Stimulated activated naive CD4-positive, alpha-beta T cell (primary cell): ENCODE measurements at regions not wholly inside any gene's neighbourhood (a gene's known extent, or its start where the extent isn't known, plus 50 kb on each side); places are given as distances from the start of the nearest gene placed in this dataset.

Source experiments
- DNase-seq, 6 experiments: peaks; one replicate each; lab custom pipeline; 2025; lab: John Stamatoyannopoulos, UW

DNA sequence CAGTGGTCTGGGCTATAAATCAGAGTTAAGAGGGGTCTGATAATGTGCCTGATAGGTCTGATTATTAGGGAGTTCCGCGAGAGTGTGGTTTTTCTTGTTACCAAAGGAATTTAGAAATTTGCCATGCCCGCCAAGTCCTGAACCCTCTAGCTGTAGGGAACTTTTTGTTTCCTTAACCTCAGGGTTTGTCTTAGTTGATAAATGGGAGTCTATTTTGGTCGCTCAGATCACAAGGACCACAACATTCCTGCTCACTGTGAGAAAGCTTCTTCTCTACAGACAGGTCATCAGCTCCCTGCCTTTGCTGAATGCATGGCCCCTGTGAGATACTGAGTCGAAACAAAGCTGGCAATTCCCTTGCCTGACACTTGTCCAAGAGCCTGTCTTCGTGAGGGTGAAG, 497.8 kb downstream of the HS3ST4 start:
- no peak for DNase-seq

GRCh38 chr16:26194526-26194925, 502.8 kb downstream of the HS3ST4 start:
- DNase-seq = no peak

GRCh38 chr16:26195225-26195624, 503.5 kb downstream of the HS3ST4 start:
- no peak for DNase-seq

DNA sequence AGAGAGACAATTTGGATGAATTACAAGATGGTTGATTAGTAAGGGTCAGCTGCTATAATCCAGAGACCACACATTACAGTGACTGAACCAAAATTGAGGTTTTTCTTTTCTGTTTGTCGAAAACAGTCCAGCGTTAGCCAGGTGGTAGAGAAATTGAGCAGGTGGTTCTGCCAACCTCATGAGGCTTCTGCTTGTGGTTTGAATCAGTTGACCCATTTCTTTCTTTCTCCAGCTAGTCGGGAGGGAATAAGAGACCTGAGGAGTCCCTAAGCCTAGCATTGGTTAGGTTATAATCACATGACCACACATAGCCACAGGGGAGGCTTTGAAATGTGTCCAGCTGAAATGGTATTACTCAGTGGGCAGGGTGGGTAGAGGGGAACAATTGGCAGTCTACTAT, 504.6 kb downstream of the HS3ST4 start:
- no peak for DNase-seq

DNA sequence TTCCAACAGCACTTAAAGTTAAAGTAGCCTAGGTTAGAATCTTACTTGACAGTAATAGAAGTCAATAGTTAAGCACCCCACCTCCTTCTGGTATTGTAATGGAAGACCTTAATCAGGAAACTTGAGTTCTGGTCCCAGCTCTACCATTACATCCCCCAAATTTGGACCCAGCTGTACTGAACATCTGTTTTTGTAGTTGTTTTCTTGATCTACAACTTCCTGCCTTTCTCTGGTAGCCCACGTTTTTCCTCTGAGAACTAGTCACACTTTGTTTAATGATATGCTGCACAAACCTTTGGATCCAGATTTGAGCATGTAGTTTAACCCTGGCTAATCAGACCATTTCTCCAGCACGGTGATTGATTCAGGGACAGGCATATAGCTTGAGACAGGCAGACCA, 505.0 kb downstream of the HS3ST4 start:
- DNase-seq = no peak

- no peak for DNase-seq
Observed at GRCh38 chr16:26197707-26198106, 505.9 kb downstream of the HS3ST4 start.

- DNase-seq = no peak
Observed at GRCh38 chr16:26198221-26198620, 506.5 kb downstream of the HS3ST4 start.

DNA sequence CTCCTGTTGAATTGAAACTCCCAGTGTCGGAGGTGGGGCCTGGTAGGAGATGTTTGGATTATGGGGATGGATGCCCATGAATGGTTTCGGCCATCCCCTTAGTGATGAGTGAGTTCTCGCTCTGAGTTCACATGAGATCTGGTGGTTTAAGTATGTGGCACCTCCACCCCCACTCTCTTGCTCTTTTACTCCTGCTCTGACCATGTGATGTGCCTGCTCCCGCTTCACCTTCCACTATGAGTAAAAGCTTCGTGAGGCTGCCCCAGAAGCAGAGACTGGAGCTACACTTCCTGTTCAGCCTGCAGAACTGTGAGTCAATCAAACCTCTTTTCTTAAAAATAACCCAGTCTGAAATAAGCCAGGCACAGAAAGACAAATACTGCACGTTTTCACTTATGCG, 512.4 kb downstream of the HS3ST4 start:
- DNase-seq = no peak

DNA sequence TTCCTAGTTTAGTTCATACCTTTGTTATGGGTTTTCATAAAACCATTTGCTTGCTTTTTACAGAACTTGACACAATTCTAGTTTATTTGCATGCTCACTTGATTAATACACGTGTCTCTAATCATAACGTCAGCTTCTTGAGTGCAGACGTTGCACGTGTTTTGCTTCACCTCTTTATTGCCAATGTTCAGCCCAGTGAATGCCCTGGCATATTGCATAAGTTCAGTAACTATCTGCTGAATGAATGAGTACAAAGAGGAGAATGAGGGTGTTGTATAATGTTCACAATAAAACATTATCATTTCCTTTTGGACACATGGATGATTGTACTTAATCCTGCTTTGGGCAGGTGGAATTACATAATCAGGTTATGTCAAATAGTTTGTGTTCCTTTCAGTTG, 519.8 kb downstream of the HS3ST4 start:
- DNase-seq = no peak

DNA sequence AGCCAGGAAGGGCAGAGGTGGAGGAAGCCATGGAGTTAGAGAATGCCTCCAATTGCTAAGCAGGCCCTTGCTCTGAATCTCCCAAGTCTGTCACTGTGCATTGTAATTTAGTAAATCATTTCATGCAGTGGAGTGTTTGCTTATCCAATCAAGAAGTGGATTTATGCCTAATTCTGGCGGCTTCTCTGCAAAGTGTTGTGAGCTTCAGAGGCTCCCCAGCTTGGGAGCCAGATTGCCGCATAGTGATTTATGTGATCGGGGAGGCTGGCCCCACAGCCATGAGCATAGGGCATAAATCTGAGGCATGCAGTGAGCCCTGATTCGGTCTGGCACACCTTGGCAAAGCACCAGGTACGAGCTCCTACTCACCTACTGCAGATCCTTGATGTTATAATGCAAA, 520.8 kb downstream of the HS3ST4 start:
- no peak for DNase-seq

DNA sequence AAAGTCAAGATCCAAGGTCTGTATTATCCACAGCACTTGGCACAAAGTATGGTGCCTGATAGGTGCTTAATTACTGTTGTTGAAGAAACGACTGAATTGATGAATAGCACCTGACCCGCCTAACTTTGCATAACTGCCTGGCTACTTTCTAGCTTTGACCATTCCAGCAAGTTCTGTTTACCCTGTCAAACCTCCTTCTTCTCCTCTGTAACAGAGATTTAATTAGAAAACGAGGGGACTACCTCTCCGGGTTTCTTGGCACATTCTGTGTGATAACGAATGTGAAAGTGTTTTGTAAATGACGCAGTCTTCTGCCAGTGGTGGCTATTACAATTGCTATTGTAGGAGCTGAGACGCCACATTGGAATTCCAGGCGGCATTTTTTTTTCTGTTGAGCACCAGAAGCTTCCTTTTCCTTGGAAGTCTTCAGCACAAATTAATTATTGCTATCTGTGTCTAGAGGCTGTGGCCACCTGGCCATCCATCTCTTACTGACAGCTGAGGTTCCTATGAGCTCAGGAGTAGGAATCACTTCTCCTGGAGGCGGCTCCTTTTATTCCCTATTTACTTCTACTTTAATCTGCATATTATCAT, 522.9 kb downstream of the HS3ST4 start:
- DNase-seq = no peak

DNA sequence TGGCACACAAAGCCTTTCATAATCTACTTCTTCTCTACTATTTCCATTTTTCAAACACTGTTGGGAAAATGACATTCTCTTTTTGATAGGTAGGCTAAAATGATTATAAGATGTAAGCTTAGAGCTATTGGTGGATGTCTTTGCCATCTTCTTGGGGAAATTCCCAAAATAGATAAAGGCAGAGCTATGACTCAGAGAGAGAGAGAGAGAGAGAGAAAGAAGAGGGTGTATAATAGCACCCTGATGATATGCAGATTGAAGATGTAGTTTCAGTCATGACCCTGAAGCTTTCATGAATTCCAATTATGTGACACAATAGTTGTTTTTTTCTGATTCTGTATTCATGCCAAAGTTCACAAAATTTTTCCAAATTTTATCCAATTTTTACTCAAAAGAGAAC, 529.1 kb downstream of the HS3ST4 start:
- DNase-seq = no peak

GRCh38 chr16:26231647-26232046, 539.9 kb downstream of the HS3ST4 start:
- DNase-seq = no peak

GRCh38 chr16:26240807-26241206, 549.0 kb downstream of the HS3ST4 start:
- DNase-seq = no peak

DNA sequence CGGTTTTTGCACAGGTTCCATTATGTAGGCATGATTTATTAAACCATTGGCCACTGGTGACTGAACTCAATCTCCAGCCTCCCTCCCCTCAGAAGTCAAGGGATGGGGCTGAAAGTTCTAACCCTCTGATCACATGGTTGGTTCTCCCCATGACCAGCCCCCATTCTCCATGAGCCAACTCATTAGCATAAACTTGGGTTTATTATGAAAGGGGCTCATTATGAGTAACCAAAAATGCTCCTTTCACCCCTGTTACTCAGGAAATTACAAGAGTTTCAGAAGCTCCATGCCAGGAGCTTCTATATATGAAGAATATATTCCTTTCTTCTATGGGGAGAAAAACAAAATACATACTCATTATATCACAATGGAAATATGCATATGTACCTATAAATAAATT, 555.3 kb downstream of the HS3ST4 start:
- no peak for DNase-seq

DNA sequence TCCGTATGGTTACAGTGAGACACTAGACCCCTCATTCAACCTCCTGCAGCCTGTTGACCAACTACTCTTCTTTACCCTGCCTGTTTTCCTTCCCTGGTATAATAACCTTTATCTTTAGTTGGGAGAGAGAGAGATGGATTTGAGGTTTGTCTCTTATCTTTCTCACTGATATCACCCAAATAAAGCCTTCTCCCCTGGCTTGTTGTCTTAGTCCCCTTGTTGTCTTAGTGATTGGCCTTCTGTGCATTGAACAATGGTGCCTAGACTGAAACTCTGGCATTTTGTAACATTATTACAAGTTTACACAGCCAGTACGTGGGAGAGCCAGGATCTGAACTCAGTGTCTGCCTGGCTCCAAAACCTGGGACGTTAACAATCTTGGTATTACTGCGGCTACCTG, 560.8 kb downstream of the HS3ST4 start:
- no peak for DNase-seq

DNA sequence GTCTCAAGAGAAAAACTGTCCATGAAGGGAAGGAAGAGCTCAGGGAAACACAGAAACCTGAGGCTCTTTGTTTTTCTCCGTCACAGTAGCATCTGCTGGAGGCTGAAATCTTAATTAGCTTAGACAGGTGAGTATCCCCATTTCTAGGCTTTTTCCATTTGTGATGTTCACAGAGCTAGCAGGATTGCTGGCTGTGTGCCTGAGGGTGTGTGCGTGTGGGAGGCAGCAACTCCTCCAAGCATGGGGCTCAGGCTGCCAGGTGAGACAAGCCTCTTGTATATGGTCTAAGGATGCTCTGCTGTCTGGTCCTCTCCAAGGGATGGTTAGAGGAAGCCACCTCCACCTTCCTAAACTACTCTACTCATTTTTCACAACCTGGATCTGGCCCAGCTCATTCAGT, 569.9 kb downstream of the HS3ST4 start:
- DNase-seq = no peak

DNA sequence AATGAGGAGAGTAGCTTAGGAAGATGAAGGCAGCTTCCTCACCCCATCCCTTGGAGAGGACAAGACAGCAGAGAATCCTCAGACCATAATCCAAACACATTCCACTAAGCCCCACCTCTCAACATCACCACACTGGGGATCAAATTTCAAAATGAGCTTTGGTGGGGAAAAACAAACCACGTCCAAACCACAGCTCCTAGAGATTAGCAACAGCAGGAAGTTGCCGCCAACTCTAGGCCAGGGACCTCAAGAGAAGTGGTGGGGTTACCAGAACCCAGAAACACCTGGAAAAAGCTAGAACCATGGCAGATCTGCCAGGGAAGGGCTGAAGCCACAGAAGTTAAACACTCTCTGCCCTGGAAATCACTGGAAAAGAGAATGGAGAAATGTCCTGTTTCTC, 571.6 kb downstream of the HS3ST4 start:
- no peak for DNase-seq

- no peak for DNase-seq
Observed at GRCh38 chr16:26267641-26268040, 575.9 kb downstream of the HS3ST4 start.

- DNase-seq = no peak
Observed at GRCh38 chr16:26269673-26270072, 577.9 kb downstream of the HS3ST4 start.

GRCh38 chr16:26273607-26274006, 581.8 kb downstream of the HS3ST4 start:
- no peak for DNase-seq

DNA sequence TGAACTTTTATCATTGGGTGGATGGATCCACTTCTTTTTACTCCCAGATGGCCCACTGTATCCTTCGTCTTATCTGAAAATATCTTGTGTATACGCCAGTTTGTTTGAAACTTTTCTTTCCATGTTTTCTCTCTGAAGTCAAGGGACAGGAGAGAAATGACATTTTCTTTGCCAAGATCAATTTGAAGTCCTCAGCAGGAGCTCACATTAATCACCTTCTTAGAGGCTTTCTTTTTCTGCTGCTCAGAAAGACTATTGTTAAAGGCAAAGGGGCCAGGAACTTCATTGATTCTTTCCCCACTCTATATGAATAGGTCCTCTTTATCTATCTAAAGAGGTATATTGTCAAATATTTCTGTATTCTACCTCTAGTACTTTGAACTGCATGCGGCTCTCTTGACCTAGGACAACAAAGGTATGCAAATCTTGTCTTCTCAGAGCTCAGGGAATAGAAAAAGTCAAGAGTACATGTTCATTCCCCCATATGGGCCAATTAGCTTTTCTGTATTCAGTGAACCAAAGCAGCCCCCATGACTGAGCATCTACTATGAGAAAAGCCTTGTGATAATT, 583.3 kb downstream of the HS3ST4 start:
- no peak for DNase-seq

DNA sequence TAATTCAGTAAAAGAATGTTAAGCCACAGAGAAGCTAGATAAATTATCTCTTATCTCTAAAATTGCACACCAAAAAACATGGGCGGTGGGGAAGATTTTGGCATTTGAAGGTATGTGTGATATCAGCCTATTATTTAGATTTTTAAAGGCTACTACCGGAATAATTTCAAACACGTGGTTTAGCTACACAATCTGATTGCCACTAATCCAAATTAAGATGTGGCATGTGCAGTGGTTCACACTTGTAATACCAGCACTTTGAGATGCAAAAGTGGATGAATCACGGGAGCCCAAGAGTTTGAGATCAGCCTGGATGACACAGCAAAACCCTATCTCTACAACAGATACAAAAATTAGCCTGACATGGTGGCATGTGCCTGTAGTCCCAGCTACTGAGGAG, 584.5 kb downstream of the HS3ST4 start:
- DNase-seq = no peak

- DNase-seq = no peak
Observed at GRCh38 chr16:26281381-26282110, 589.8 kb downstream of the HS3ST4 start.
